ENCODE measurements at regions not wholly inside any gene's neighbourhood (a gene's known extent, or its start where the extent isn't known, plus 50 kb on each side); places are given as distances from the start of the nearest gene placed in this dataset.
"Not testable (repeated sequence)": the region's sequence is repeated elsewhere in the genome, so short reads cannot be mapped to it uniquely, and the experiment has no call there.

DNA sequence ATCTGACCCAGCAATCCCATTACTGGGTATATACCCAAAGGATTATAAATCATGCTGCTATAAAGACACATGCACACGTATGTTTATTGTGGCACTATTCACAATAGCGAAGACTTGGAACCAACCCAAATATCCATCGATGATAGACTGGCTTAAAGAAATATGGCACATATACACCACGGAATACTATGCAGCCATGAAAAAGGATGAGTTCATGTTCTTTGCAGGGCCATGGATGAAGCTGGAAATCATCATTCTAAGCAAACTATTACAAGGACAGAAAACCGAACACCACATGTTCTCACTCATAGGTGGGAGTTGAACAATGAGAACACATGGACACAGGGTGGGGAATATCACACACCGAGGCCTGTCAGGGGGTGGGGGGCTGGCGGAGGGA lies 390.4 kb downstream of the RAB38 start:
- TF ChIP-seq CTCF (conservative IDR thresholded peaks at IDR 0.05; ENCODE audit: low read length); EZH2phosphoT487 (IDR thresholded peaks at IDR 0.05; ENCODE audit: borderline replicate concordance): not testable (repeated sequence)
